HepG2 (cell line): ENCODE measurements at regions not wholly inside any gene's neighbourhood (a gene's known extent, or its start where the extent isn't known, plus 50 kb on each side); places are given as distances from the start of the nearest gene placed in this dataset.

Experiments used
- ATAC-seq: fragments of 200-7000 bp; cut with Tn5 transposase; 3 replicates; pipeline ENCODE4 v1.9.1; 2020; ENCODE audit warnings: mild to moderate bottlenecking, moderate library complexity
- BruUV-seq: library from RNA; stranded (reverse); fragments of 400-500 nt; replicated peaks from 2 replicates; lab custom pipeline; 2021; lab: Mats Ljungman, UMichigan
- CTCF ChIA-PET: fragments of 300-600 bp; formaldehyde crosslinking; extraction: SDS; loops from one replicate; lab custom pipeline; 2021; ENCODE audit warnings: low total read pairs, inconsistent platforms, low intra/inter-chr PET ratio; lab: Yijun Ruan, JAX
- POLR2A ChIA-PET: fragments of 350-600 bp; sonication (Branson Sonifier 250); formaldehyde crosslinking; loops from one replicate; lab custom pipeline; 2020; ENCODE audit warnings: antibody characterized with exemption, inconsistent platforms; lab: Yijun Ruan, JAX
- DNase-seq: peaks from one replicate; pipeline ENCODE4 v3.0.0-alpha.2; 2015; ENCODE audit warnings: low spot score
- FAIRE-seq: peaks from 3 replicates; lab custom pipeline; 2011; peaks lifted over from hg19 to GRCh38; lab: Jason Lieb, UNC
- H2AFZ ChIP-seq: one replicate; pipeline ENCODE4 v1.6.1; 2011; ENCODE audit warnings: low read length, inconsistent platforms
- H3K27ac ChIP-seq: fragments of 300-600 bp; 3 replicates; pipeline ENCODE4 v1.8.0; 2011; ENCODE audit warnings: mixed run types, mild to moderate bottlenecking, mixed read lengths, low read length, inconsistent platforms; ENCODE audit not compliant: insufficient read depth; ENCODE audit errors: extremely low read length
- H3K27me3 ChIP-seq, 2 experiments: fragments of 200-600 bp in 1 of 2; 2 replicates in 1 of 2; 3 replicates in 1 of 2; pipeline versions ENCODE4 v1.6.0 to v1.8.0; 2011; ENCODE audit warnings: low read length in 2 of 2, mild to moderate bottlenecking in 2 of 2, moderate library complexity in 2 of 2, inconsistent platforms in 1 of 2; ENCODE audit not compliant: insufficient read depth in 2 of 2, control insufficient read depth in 1 of 2
- H3K36me3 ChIP-seq, 2 experiments: fragments of 200-600 bp in 1 of 2; replicated peaks in 1 of 2; 2 replicates in 1 of 2; 3 replicates in 1 of 2; pipeline versions ENCODE4 v1.5.1 to v1.8.0; 2011; ENCODE audit warnings: low read length in 2 of 2, inconsistent platforms in 1 of 2; ENCODE audit not compliant: insufficient read depth in 2 of 2, control insufficient read depth in 1 of 2
- H3K4me1 ChIP-seq: 2 replicates; pipeline ENCODE4 v1.5.1; 2012; ENCODE audit warnings: low read length, inconsistent platforms; ENCODE audit not compliant: insufficient read depth
- H3K4me2 ChIP-seq: 2 replicates; pipeline ENCODE4 v1.6.0; 2011; ENCODE audit warnings: low read depth, low read length, inconsistent platforms
- H3K4me3 ChIP-seq, 3 experiments: fragments of 200-600 bp in 1 of 3; sonication (generic), shearing (Covaris generic) in 1 of 3; replicated peaks in 1 of 3; 2 replicates each; pipeline ENCODE4 v1.5.1; 2011 to 2016; ENCODE audit warnings: low read length in 3 of 3, inconsistent platforms in 2 of 3, low read depth in 2 of 3, mild to moderate bottlenecking in 2 of 3, control low read depth in 1 of 3, mixed read lengths in 1 of 3; ENCODE audit not compliant: insufficient read depth in 1 of 3
- H3K79me2 ChIP-seq: one replicate; pipeline ENCODE4 v1.6.1; 2011; ENCODE audit warnings: low read length, inconsistent platforms; ENCODE audit not compliant: insufficient read depth
- H3K9ac ChIP-seq: 2 replicates; pipeline ENCODE4 v1.6.0; 2011; ENCODE audit warnings: mild to moderate bottlenecking, low read depth, low read length, inconsistent platforms; ENCODE audit not compliant: insufficient read depth
- H3K9me3 ChIP-seq: 2 replicates; pipeline ENCODE4 v1.5.1; 2012; ENCODE audit warnings: mild to moderate bottlenecking, low read length
- H4K20me1 ChIP-seq: 2 replicates; pipeline ENCODE4 v1.6.0; 2011; ENCODE audit warnings: inconsistent platforms, mild to moderate bottlenecking, low read length, moderate library complexity; ENCODE audit not compliant: insufficient read depth
- CBX5 ChIP-seq: sonication (generic); formaldehyde crosslinking; IDR thresholded peaks from 2 replicates; pipeline ENCODE4 v1.4.0; 2020; ENCODE audit warnings: missing genetic modification reagents, borderline replicate concordance
- CEBPB ChIP-seq: IDR thresholded peaks from 2 replicates; pipeline ENCODE4 v1.6.1; 2011; ENCODE audit warnings: low read depth, low read length, improper control_type of control experiment, borderline replicate concordance
- CHD2 ChIP-seq: IDR thresholded peaks from 2 replicates; pipeline ENCODE4 v1.6.1; 2011; ENCODE audit warnings: low read depth, low read length, improper control_type of control experiment
- GLI4 ChIP-seq: sonication (generic); formaldehyde crosslinking; IDR thresholded peaks from 2 replicates; pipeline ENCODE4 v1.5.1; 2020; ENCODE audit warnings: missing genetic modification reagents, mild to moderate bottlenecking, moderate library complexity, borderline replicate concordance
- NBN ChIP-seq: fragments of 450-650 bp; conservative IDR thresholded peaks from 2 replicates; pipeline ENCODE4 v1.6.1; 2017
- POGZ ChIP-seq: sonication (generic); formaldehyde crosslinking; IDR thresholded peaks from 2 replicates; pipeline ENCODE4 v1.4.0; 2020; ENCODE audit warnings: mild to moderate bottlenecking, missing genetic modification reagents
- TGIF2 ChIP-seq: IDR thresholded peaks from 2 replicates; pipeline ENCODE4 v1.6.1; 2016; ENCODE audit warnings: control low read depth, missing compliant biosample characterization
- ZNF224 ChIP-seq: sonication (generic); formaldehyde crosslinking; IDR thresholded peaks from 2 replicates; pipeline ENCODE4 v1.5.0; 2020; ENCODE audit warnings: mild to moderate bottlenecking, missing genetic modification reagents
- ZNF382 ChIP-seq: sonication (generic); formaldehyde crosslinking; IDR thresholded peaks from 2 replicates; pipeline ENCODE4 v1.5.0; 2020; ENCODE audit warnings: missing genetic modification reagents, mild to moderate bottlenecking, borderline replicate concordance
- ZNF563 ChIP-seq: sonication (generic); formaldehyde crosslinking; IDR thresholded peaks from 2 replicates; pipeline ENCODE4 v1.8.0; 2022; ENCODE audit warnings: mild to moderate bottlenecking, moderate library complexity, missing genetic modification reagents
- ZNF776 ChIP-seq: sonication (generic); formaldehyde crosslinking; IDR thresholded peaks from 2 replicates; pipeline ENCODE4 v1.4.0; 2020; ENCODE audit warnings: mild to moderate bottlenecking, missing genetic modification reagents
- ZNF850 ChIP-seq: sonication (generic); formaldehyde crosslinking; conservative IDR thresholded peaks from 2 replicates; pipeline ENCODE4 v1.9.0; 2021; ENCODE audit warnings: mild to moderate bottlenecking, missing genetic modification reagents
- WGBS: methylation state at CpG from one replicate; pipeline ENCODE4 v1.1.6; 2017; ENCODE audit warnings: low lambda C conversion rate; 5-methylcytosine and 5-hydroxymethylcytosine counted together
- in situ Hi-C: cut with HindIII; loops from 2 replicates; pipeline ENCODE4 v1.10.0; 2017; ENCODE audit warnings: low pct_unique_long_range_greater_than_20kb; ENCODE audit not compliant: extremely low pct_ligation_motif_present
- intact Hi-C: fragments of 100-400 bp; cut with micrococcal nuclease; formaldehyde crosslinking; loops from one replicate; pipeline ENCODE4 v1.10.0; 2022; ENCODE audit not compliant: unreplicated experiment
- TF ChIP-seq, protein P1 (sequence below): sonication (generic); formaldehyde crosslinking; IDR thresholded peaks from 2 replicates; pipeline ENCODE4 v1.5.1; 2020; ENCODE audit warnings: mild to moderate bottlenecking, missing genetic modification reagents, moderate library complexity
- TF ChIP-seq, protein P2 (sequence below): sonication (generic); formaldehyde crosslinking; IDR thresholded peaks from 2 replicates; pipeline ENCODE4 v1.5.0; 2020; ENCODE audit warnings: missing genetic modification reagents
- TF ChIP-seq, protein P3 (sequence below): IDR thresholded peaks from 2 replicates; pipeline ENCODE4 v1.6.1; 2016; ENCODE audit warnings: missing biosample characterization, missing genetic modification reagents, low read depth
- TF ChIP-seq, protein P4 (sequence below): sonication (generic); formaldehyde crosslinking; IDR thresholded peaks from 2 replicates; pipeline ENCODE4 v1.8.1; 2023; ENCODE audit warnings: mild to moderate bottlenecking, inconsistent platforms, moderate library complexity, missing genetic modification reagents, borderline replicate concordance

DNA sequence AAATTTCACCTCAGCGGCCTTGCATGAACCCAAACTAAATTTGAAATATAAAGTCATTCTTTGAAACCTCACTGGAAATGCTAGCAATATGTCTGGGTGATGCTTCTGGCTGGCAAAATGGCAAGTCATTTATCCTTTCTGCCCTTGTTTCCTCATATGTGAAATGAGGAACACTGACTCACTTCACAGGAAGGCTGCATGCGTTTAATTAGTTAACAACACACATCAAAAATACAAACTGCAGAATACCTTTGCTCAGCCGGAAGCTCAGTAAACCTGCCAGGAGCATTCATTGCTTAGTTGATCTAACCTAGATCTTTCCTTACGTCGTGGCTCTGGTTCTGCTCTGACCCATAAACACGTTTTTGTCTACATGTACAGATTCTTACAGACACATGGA, 214.2 kb upstream of the ACVR2A start:
- no peaks in the 10 kb centered on the region for H3K79me2 ChIP-seq
- H3K4me1 ChIP-seq, result no peaks in the 10 kb centered on the region
- 19% methylated on average over 6 of the region's 6 CpGs for WGBS
- CTCF ChIA-PET, result no interaction called here
- ATAC-seq, result no peak
- H3K4me3 ChIP-seq, result no peak overlapping the region
- H3K9ac ChIP-seq, result no peak overlapping the region
- no peaks in the 10 kb centered on the region for H3K36me3 ChIP-seq
- no peak overlapping the region for H2AFZ ChIP-seq
- in situ Hi-C loops, result no loop called here
- FAIRE-seq, result no peak
- no peak for TF ChIP-seq ZNF850
- TF ChIP-seq CHD2, result no peak
- TF ChIP-seq NBN, result no peak
- TF ChIP-seq, protein P1, sequence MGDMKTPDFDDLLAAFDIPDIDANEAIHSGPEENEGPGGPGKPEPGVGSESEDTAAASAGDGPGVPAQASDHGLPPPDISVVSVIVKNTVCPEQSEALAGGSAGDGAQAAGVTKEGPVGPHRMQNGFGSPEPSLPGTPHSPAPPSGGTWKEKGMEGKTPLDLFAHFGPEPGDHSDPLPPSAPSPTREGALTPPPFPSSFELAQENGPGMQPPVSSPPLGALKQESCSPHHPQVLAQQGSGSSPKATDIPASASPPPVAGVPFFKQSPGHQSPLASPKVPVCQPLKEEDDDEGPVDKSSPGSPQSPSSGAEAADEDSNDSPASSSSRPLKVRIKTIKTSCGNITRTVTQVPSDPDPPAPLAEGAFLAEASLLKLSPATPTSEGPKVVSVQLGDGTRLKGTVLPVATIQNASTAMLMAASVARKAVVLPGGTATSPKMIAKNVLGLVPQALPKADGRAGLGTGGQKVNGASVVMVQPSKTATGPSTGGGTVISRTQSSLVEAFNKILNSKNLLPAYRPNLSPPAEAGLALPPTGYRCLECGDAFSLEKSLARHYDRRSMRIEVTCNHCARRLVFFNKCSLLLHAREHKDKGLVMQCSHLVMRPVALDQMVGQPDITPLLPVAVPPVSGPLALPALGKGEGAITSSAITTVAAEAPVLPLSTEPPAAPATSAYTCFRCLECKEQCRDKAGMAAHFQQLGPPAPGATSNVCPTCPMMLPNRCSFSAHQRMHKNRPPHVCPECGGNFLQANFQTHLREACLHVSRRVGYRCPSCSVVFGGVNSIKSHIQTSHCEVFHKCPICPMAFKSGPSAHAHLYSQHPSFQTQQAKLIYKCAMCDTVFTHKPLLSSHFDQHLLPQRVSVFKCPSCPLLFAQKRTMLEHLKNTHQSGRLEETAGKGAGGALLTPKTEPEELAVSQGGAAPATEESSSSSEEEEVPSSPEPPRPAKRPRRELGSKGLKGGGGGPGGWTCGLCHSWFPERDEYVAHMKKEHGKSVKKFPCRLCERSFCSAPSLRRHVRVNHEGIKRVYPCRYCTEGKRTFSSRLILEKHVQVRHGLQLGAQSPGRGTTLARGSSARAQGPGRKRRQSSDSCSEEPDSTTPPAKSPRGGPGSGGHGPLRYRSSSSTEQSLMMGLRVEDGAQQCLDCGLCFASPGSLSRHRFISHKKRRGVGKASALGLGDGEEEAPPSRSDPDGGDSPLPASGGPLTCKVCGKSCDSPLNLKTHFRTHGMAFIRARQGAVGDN, result no peak
- TF ChIP-seq, protein P2, sequence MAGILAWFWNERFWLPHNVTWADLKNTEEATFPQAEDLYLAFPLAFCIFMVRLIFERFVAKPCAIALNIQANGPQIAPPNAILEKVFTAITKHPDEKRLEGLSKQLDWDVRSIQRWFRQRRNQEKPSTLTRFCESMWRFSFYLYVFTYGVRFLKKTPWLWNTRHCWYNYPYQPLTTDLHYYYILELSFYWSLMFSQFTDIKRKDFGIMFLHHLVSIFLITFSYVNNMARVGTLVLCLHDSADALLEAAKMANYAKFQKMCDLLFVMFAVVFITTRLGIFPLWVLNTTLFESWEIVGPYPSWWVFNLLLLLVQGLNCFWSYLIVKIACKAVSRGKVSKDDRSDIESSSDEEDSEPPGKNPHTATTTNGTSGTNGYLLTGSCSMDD, result no peak
- no peak for TF ChIP-seq CBX5 (CRISPR knock-in tag)
- TF ChIP-seq ZNF563 (CRISPR knock-in tag), result no peak
- no peak for TF ChIP-seq GLI4
- TF ChIP-seq, protein P3, sequence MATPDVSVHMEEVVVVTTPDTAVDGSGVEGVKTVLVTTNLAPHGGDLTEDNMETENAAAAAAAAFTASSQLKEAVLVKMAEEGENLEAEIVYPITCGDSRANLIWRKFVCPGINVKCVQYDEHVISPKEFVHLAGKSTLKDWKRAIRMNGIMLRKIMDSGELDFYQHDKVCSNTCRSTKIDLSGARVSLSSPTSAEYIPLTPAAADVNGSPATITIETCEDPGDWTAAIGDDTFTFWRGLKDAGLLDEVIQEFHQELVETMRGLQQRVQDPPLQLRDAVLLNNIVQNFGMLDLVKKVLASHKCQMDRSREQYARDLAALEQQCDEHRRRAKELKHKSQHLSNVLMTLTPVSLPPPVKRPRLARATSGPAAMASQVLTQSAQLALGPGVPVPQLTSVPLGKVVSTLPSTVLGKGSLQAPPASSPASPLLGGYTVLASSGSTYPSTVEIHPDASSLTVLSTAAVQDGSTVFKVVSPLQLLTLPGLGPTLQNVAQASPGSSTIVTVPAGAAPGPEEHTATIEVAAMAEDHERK, result no peak
- no peak for TF ChIP-seq ZNF382 (CRISPR knock-in tag)
- no peak for TF ChIP-seq TGIF2 (CRISPR knock-in tag)
- no peak for TF ChIP-seq CEBPB
- TF ChIP-seq, protein P4, sequence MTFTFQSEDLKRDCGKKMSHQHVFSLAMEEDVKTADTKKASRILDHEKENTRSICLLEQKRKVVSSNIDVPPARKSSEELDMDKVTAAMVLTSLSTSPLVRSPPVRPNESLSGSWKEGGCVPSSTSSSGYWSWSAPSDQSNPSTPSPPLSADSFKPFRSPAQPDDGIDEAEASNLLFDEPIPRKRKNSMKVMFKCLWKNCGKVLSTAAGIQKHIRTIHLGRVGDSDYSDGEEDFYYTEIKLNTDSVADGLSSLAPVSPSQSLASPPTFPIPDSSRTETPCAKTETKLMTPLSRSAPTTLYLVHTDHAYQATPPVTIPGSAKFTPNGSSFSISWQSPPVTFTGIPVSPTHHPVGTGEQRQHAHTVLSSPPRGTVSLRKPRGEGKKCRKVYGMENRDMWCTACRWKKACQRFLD (CRISPR knock-in tag), result no peak
- no peak for TF ChIP-seq POGZ
- no peak for TF ChIP-seq ZNF776 (CRISPR knock-in tag)
- TF ChIP-seq ZNF224 (CRISPR knock-in tag), result no peak
- TF ChIP-seq, all 625 proteins: peak for 0
- POLR2A ChIA-PET, result no interaction called here
- DNase-seq, result no peak
- no TSS peak for BruUV-seq
- Histone ChIP-seq H4K20me1 (no peaks in the 10 kb centered on the region), H3K27me3 (no peaks in the 10 kb centered on the region), H3K27ac (no peak overlapping the region), H3K4me2 (no peak overlapping the region), H3K9me3 (no peaks in the 10 kb centered on the region)
- intact Hi-C loops, result no loop called here
